ENCODE measurements at regions not wholly inside any gene's neighbourhood (a gene's known extent, or its start where the extent isn't known, plus 50 kb on each side); places are given as distances from the start of the nearest gene placed in this dataset.

DNA sequence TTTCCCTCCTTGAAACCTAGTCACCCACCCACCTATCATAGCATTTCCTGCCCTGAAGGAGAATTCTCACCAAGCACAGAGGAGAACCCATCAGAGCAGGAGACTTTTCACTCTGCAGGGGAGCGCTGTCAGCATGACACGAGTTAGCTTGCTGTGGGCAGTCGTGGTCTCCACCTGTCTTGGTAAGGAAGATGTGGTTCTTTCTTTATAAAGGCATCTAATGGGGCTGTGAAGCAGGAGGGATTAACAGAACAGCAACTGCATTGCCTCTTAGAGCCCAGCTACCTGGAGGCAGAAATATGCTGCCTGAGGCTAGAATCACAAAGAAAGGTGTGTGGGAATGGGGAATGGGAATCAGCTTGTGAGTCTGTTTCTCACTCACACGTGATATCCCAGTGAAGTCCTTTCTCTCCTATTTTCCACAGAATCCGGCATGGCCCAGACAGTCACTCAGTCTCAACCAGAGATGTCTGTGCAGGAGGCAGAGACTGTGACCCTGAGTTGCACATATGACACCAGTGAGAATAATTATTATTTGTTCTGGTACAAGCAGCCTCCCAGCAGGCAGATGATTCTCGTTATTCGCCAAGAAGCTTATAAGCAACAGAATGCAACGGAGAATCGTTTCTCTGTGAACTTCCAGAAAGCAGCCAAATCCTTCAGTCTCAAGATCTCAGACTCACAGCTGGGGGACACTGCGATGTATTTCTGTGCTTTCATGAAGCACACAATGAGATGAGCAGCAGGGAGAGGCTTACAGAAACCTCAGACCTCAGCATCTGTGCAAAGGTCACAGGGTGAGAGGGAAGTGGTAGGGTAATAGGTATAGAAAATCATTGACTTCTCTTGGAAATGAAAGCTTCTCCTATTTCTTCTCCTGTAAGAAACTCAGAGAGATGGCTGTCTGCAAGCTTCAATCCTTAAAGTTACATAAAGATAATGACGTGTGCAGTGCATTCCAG lies 316.9 kb downstream of the DAD1 start:
- Histone ChIP-seq H3K9me3 (no peaks in the 10 kb centered on the region), H3K36me3 (no peaks in the 10 kb centered on the region), H3K4me1 (peaks cover 8% of the 10 kb centered on the region), H3K4me3 (no peak overlapping the region), H3K27ac (no peak overlapping the region), H3K27me3 (peaks cover 5% of the 10 kb centered on the region)
- 74% methylated on average over 10 of the region's 11 CpGs for WGBS
- no peak for DNase-seq (ENCODE audit: low spot score in 2 of 2)
- TF ChIP-seq EP300 (IDR thresholded peaks at IDR 0.05) (no peak), POLR2A (IDR thresholded peaks at IDR 0.05) (no peak), POLR2AphosphoS5 (IDR thresholded peaks at IDR 0.05) (no peak)
- TF ChIP-seq, protein P1, sequence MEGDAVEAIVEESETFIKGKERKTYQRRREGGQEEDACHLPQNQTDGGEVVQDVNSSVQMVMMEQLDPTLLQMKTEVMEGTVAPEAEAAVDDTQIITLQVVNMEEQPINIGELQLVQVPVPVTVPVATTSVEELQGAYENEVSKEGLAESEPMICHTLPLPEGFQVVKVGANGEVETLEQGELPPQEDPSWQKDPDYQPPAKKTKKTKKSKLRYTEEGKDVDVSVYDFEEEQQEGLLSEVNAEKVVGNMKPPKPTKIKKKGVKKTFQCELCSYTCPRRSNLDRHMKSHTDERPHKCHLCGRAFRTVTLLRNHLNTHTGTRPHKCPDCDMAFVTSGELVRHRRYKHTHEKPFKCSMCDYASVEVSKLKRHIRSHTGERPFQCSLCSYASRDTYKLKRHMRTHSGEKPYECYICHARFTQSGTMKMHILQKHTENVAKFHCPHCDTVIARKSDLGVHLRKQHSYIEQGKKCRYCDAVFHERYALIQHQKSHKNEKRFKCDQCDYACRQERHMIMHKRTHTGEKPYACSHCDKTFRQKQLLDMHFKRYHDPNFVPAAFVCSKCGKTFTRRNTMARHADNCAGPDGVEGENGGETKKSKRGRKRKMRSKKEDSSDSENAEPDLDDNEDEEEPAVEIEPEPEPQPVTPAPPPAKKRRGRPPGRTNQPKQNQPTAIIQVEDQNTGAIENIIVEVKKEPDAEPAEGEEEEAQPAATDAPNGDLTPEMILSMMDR (IDR thresholded peaks at IDR 0.05): no peak

DNA sequence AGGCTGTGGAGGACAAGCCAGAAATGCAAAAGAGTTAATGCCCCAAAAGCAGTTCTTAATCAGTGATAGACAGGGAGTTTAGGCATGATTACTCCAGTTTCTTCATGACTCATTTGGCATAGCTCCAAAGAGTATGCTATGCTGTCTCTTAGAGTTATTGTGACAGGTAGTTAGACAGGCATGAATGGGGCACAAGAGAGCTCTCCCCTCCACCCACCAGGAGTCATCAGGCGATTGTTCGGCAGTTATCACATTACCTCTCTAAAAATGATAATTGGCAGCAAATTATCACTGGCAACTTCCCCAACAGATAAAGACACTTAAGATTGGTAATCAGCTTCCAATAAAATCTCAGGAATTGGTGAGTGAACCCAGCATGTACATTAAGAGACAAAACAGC lies 320.1 kb downstream of the DAD1 start:
- Histone ChIP-seq H3K36me3 (no peaks in the 10 kb centered on the region), H3K9me3 (no peaks in the 10 kb centered on the region)
- no peak for DNase-seq (ENCODE audit: low spot score in 2 of 2)

DNA sequence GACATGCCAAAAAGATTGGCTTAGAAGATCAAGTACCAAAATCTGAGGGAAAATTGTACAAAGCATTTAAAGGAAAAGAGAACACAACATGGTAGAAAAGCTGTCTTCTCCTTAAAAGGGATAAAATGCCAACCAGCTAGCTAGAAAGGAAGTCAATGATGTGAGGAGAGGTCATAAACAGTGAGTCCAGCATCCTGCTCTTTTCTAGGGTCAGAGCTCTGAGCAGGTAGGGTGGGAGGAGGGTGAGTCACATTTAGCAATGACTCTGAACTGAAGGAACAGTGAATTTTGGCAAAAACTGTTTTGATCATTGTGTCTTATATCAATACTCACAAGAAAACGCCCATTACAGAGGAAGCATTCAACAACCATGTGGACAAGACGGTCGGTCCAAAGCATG lies 322.3 kb downstream of the DAD1 start:
- Histone ChIP-seq H3K27ac (no peak overlapping the region), H3K36me3 (no peaks in the 10 kb centered on the region), H3K27me3 (no peaks in the 10 kb centered on the region), H3K4me1 (peaks cover 8% of the 10 kb centered on the region), H3K9me3 (no peaks in the 10 kb centered on the region), H3K4me3 (no peak overlapping the region)
- DNase-seq (ENCODE audit: low spot score in 2 of 2): no peak
- TF ChIP-seq EP300 (IDR thresholded peaks at IDR 0.05) (no peak), POLR2AphosphoS5 (IDR thresholded peaks at IDR 0.05) (no peak), POLR2A (IDR thresholded peaks at IDR 0.05) (no peak)
- TF ChIP-seq, protein P1 (IDR thresholded peaks at IDR 0.05): no peak
- WGBS: 57% methylated on average over 3 of the region's 3 CpGs

More for the DNA sequence above, 320.1 kb downstream of the DAD1 start:
- TF ChIP-seq, protein P1 (IDR thresholded peaks at IDR 0.05): no peak
- TF ChIP-seq POLR2AphosphoS5 (IDR thresholded peaks at IDR 0.05) (no peak), POLR2A (IDR thresholded peaks at IDR 0.05) (no peak), EP300 (IDR thresholded peaks at IDR 0.05) (no peak)
- Histone ChIP-seq H3K27me3 (no peaks in the 10 kb centered on the region), H3K4me1 (peaks cover 8% of the 10 kb centered on the region), H3K4me3 (no peak overlapping the region), H3K27ac (no peak overlapping the region)
- 21% methylated on average over 2 of the region's 2 CpGs for WGBS

GRCh38 chr14:22266142-22266442 lies 322.9 kb downstream of the DAD1 start:
- no peak overlapping the region for H3K27ac ChIP-seq
- DNase-seq (ENCODE audit: low spot score in 2 of 2): no peak
- 38% methylated on average over 2 of the region's 2 CpGs for WGBS
- TF ChIP-seq, protein P1 (IDR thresholded peaks at IDR 0.05): no peak
- TF ChIP-seq POLR2A (IDR thresholded peaks at IDR 0.05) (no peak), POLR2AphosphoS5 (IDR thresholded peaks at IDR 0.05) (no peak), EP300 (IDR thresholded peaks at IDR 0.05) (no peak)
- H3K27me3 ChIP-seq: no peaks in the 10 kb centered on the region
- H3K4me3 ChIP-seq: no peak overlapping the region
- no peaks in the 10 kb centered on the region for H3K9me3 ChIP-seq
- H3K4me1 ChIP-seq: peaks cover 8% of the 10 kb centered on the region
- H3K36me3 ChIP-seq: no peaks in the 10 kb centered on the region

DNA sequence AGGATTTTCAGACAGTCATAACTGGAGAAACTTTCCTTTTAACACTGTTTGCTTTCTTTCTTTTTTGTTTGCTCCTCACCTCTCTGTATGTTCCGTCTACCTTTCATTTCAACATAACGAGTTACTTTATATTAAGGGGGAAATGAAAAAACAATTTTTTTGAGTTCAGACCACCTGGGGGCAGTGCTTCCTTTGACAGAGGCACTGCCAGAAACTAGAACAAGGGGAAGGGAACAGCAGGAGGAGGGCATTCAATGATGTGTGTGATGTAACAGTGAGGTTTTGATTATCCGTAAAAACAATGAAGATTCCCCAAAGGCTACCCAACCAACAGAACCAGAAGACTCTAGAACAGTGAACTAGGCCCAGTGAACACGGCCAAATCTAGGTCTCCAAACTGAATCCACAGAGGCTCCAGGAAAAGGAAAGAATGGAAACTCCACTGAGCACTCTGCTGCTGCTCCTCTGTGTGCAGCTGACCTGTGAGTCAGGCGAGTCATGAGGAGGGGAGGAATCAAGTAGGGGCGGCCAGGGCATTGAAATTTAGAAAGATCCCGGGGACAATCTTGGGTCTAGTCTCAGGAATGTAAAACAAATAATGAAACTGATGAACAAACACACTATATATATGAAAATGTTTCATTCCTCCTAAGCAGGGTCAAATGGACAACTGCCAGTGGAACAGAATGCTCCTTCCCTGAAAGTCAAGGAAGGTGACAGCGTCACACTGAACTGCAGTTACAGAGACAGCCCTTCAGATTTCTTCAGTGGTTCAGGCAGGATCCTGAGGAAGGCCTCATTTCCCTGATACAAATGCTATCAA lies 323.5 kb downstream of the DAD1 start:
- H3K4me3 ChIP-seq: no peak overlapping the region
- no peaks in the 10 kb centered on the region for H3K27me3 ChIP-seq
- H3K4me1 ChIP-seq: peaks cover 8% of the 10 kb centered on the region
- 42% methylated on average over 8 of the region's 8 CpGs for WGBS
- H3K27ac ChIP-seq: no peak overlapping the region
- DNase-seq (ENCODE audit: low spot score in 2 of 2): no peak
- no peaks in the 10 kb centered on the region for H3K9me3 ChIP-seq
- TF ChIP-seq, protein P1 (IDR thresholded peaks at IDR 0.05): no peak
- TF ChIP-seq POLR2A (IDR thresholded peaks at IDR 0.05): no peak
- no peak for TF ChIP-seq POLR2AphosphoS5 (IDR thresholded peaks at IDR 0.05)
- no peak for TF ChIP-seq EP300 (IDR thresholded peaks at IDR 0.05)
- no peaks in the 10 kb centered on the region for H3K36me3 ChIP-seq
